Neural cell (in vitro differentiated cells): ENCODE measurements at regions not wholly inside any gene's neighbourhood (a gene's known extent, or its start where the extent isn't known, plus 50 kb on each side); places are given as distances from the start of the nearest gene placed in this dataset.

Source experiments
- H2AFZ ChIP-seq: fragments of 200-600, 300-800 bp; sonication (generic), shearing (Covaris generic); 2 replicates; pipeline ENCODE4 v1.6.0; 2014; ENCODE audit warnings: low read depth, mild to moderate bottlenecking, antibody characterized with exemption, low read length, moderate library complexity
- H3F3A ChIP-seq: fragments of 200-600 bp; shearing (Covaris generic); 2 replicates; pipeline ENCODE4 v1.6.1; 2016; ENCODE audit warnings: mild to moderate bottlenecking, moderate library complexity, mixed read lengths, antibody characterized with exemption, low read length; ENCODE audit not compliant: insufficient read depth, poor library complexity, severe bottlenecking
- H3K27ac ChIP-seq: fragments of 200-600, 300-800 bp; sonication (generic), shearing (Covaris generic); 2 replicates; pipeline ENCODE4 v1.5.1; 2014; ENCODE audit warnings: mild to moderate bottlenecking, low read length, moderate library complexity
- H3K27me3 ChIP-seq: fragments of 300-800, 200-600 bp; sonication (generic), shearing (Covaris generic); 2 replicates; pipeline ENCODE4 v1.6.0; 2014; ENCODE audit warnings: mild to moderate bottlenecking, low read depth, low read length, moderate library complexity; ENCODE audit not compliant: insufficient read depth
- H3K36me3 ChIP-seq: fragments of 300-800, 200-600 bp; sonication (generic), shearing (Covaris generic); 2 replicates; pipeline ENCODE4 v1.5.1; 2014; ENCODE audit warnings: mild to moderate bottlenecking, antibody characterized with exemption, low read length, moderate library complexity; ENCODE audit not compliant: insufficient read depth
- H3K4me2 ChIP-seq: fragments of 300-800, 200-600 bp; sonication (generic), shearing (Covaris generic); 2 replicates; pipeline ENCODE4 v1.6.0; 2014; ENCODE audit warnings: mild to moderate bottlenecking, low read length
- H3K4me3 ChIP-seq: fragments of 300-800, 200-600 bp; sonication (generic), shearing (Covaris generic); 2 replicates; pipeline ENCODE4 v1.5.1; 2014; ENCODE audit warnings: mild to moderate bottlenecking, low read length, moderate library complexity
- H3K79me2 ChIP-seq: fragments of 200-600 bp; shearing (Covaris generic); replicated peaks from 2 replicates; pipeline ENCODE4 v1.6.0; 2014; ENCODE audit warnings: mild to moderate bottlenecking, low read length, moderate library complexity; ENCODE audit not compliant: insufficient read depth
- H3K9ac ChIP-seq: fragments of 300-800, 200-600 bp; sonication (generic), shearing (Covaris generic); 2 replicates; pipeline ENCODE4 v1.6.1; 2016; ENCODE audit warnings: mild to moderate bottlenecking, low read length, mixed read lengths
- H3K9me2 ChIP-seq: fragments of 200-600 bp; shearing (Covaris generic); 2 replicates; pipeline ENCODE4 v1.6.1; 2016; ENCODE audit warnings: mild to moderate bottlenecking, low read length, mixed read lengths; ENCODE audit not compliant: insufficient read depth
- H3K9me3 ChIP-seq: fragments of 200-600, 300-800 bp; sonication (generic), shearing (Covaris generic); 2 replicates; pipeline ENCODE4 v1.6.1; 2016; ENCODE audit warnings: mild to moderate bottlenecking, mixed run types, low read length, moderate library complexity, mixed read lengths
- H4K20me1 ChIP-seq: fragments of 200-600 bp; shearing (Covaris generic); 2 replicates; pipeline ENCODE4 v1.6.1; 2016; ENCODE audit warnings: mild to moderate bottlenecking, mixed run types; ENCODE audit not compliant: insufficient read depth
- CTCF ChIP-seq: fragments of 450-650 bp; IDR thresholded peaks from 2 replicates; pipeline ENCODE4 v1.5.1; 2014; ENCODE audit warnings: antibody characterized with exemption, mild to moderate bottlenecking, moderate library complexity; ENCODE audit not compliant: poor library complexity, severe bottlenecking
- EP300 ChIP-seq: fragments of 450-650 bp; conservative IDR thresholded peaks from 2 replicates; pipeline ENCODE4 v1.6.1; 2014; ENCODE audit warnings: antibody characterized with exemption, mild to moderate bottlenecking, moderate library complexity; ENCODE audit not compliant: poor library complexity, severe bottlenecking
- EZH2 ChIP-seq: fragments of 200-600, 300-800 bp; shearing (Covaris generic), sonication (generic); IDR thresholded peaks from 2 replicates; pipeline ENCODE4 v1.6.1; 2014; ENCODE audit warnings: antibody characterized with exemption, low read length, borderline replicate concordance, mild to moderate bottlenecking; ENCODE audit not compliant: insufficient read depth, poor library complexity, severe bottlenecking
- MXI1 ChIP-seq: fragments of 450-650 bp; conservative IDR thresholded peaks from 2 replicates; pipeline ENCODE4 v1.6.1; 2014; ENCODE audit warnings: antibody characterized with exemption, mild to moderate bottlenecking; ENCODE audit not compliant: poor library complexity, severe bottlenecking
- POLR2AphosphoS5 ChIP-seq: IDR thresholded peaks from 2 replicates; pipeline ENCODE4 v1.6.1; 2012
- RAD21 ChIP-seq: fragments of 450-650 bp; conservative IDR thresholded peaks from 2 replicates; pipeline ENCODE4 v1.6.1; 2014; ENCODE audit warnings: antibody characterized with exemption, mild to moderate bottlenecking, moderate library complexity
- REST ChIP-seq: IDR thresholded peaks from 2 replicates; pipeline ENCODE4 v1.6.1; 2012; ENCODE audit warnings: borderline replicate concordance
- SMC3 ChIP-seq: fragments of 450-650 bp; conservative IDR thresholded peaks from 2 replicates; pipeline ENCODE4 v1.6.1; 2014; ENCODE audit warnings: antibody characterized with exemption, mild to moderate bottlenecking, moderate library complexity; ENCODE audit not compliant: poor library complexity
- TAF1 ChIP-seq: IDR thresholded peaks from 2 replicates; pipeline ENCODE4 v1.6.1; 2012; ENCODE audit warnings: low read depth

- H3K9me2 ChIP-seq: no peaks in the 10 kb centered on the region
Observed at GRCh38 chr3:55191911-55192775, 264.3 kb upstream of the LRTM1 start.

GRCh38 chr3:55190331-55190730 lies 262.5 kb upstream of the LRTM1 start:
- H3K4me3 ChIP-seq: no peak overlapping the region
- no peaks in the 10 kb centered on the region for H4K20me1 ChIP-seq
- no peak overlapping the region for H2AFZ ChIP-seq
- no peak overlapping the region for H3K4me2 ChIP-seq
- TF ChIP-seq TAF1: no peak
- no peak for TF ChIP-seq SMC3
- no peaks in the 10 kb centered on the region for H3K79me2 ChIP-seq
- no peaks in the 10 kb centered on the region for H3K36me3 ChIP-seq
- no peak overlapping the region for H3K27ac ChIP-seq
- no peaks in the 10 kb centered on the region for H3F3A ChIP-seq
- no peaks in the 10 kb centered on the region for H3K9me2 ChIP-seq
- H3K9ac ChIP-seq: no peak overlapping the region
- H3K27me3 ChIP-seq: no peaks in the 10 kb centered on the region
- H3K9me3 ChIP-seq: no peaks in the 10 kb centered on the region

More at GRCh38 chr3:55191911-55192775, 264.3 kb upstream of the LRTM1 start:
- Histone ChIP-seq H3K9ac (no peak overlapping the region), H3K9me3 (no peaks in the 10 kb centered on the region), H2AFZ (no peak overlapping the region), H3K27me3 (no peaks in the 10 kb centered on the region), H3K4me2 (no peak overlapping the region), H4K20me1 (no peaks in the 10 kb centered on the region), H3K4me3 (no peak overlapping the region), H3K27ac (no peak overlapping the region), H3F3A (no peaks in the 10 kb centered on the region), H3K36me3 (no peaks in the 10 kb centered on the region), H3K79me2 (no peaks in the 10 kb centered on the region)
- TF ChIP-seq MXI1 (no peak), TAF1 (no peak), POLR2AphosphoS5 (no peak), EZH2 (no peak), CTCF (no peak), RAD21 (no peak), EP300 (no peak), REST (no peak), SMC3 (no peak)
